GM19395 (cell line): ENCODE measurements at regions not wholly inside any gene's neighbourhood (a gene's known extent, or its start where the extent isn't known, plus 50 kb on each side); places are given as distances from the start of the nearest gene placed in this dataset.

Experiments used
- ATAC-seq: cut with Tn5 transposase; IDR thresholded peaks from one replicate; pipeline ENCODE4 v1.9.1; 2021; ENCODE audit warnings: mild to moderate bottlenecking, moderate library complexity; ENCODE audit not compliant: unreplicated experiment

DNA sequence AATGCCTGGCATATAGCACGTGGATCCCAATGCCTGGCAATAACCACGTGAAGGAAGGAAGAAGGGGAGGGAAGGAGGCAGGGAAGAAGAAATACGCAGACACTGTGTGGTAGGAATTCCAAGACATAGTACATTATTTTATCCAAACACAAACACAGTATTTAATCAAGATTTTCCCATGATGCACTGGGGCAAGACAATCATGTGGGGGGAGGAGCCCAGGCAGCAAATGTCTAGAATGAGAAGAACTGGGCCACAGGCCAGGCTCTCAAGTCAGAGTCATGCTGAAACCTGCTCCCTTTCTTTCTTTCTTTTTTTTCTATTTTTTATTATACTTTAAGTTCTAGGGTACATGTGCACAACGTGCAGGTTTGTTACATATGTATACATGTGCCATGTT is 717.9 kb downstream of the UQCRFS1 start:
- ATAC-seq: no peak

DNA sequence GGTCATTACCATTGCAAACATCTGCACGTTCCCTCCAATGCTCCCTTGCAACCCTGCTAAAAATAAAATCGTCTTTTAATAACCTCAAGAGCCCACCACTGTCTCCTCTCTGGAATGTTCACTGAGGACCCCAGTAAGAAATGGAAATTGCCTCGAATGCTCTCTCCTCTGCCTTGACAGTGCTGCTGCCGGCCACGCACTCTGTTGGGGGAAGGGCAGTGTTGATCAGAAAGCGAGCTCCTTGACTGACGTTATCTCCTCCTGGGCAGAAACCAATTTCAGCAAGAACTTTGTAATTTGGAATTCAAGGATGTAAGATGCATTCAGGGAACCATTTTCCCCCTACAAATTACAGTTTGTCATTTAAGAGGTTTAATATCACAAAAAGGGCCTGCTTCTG is 718.5 kb downstream of the UQCRFS1 start:
- no peak for ATAC-seq

DNA sequence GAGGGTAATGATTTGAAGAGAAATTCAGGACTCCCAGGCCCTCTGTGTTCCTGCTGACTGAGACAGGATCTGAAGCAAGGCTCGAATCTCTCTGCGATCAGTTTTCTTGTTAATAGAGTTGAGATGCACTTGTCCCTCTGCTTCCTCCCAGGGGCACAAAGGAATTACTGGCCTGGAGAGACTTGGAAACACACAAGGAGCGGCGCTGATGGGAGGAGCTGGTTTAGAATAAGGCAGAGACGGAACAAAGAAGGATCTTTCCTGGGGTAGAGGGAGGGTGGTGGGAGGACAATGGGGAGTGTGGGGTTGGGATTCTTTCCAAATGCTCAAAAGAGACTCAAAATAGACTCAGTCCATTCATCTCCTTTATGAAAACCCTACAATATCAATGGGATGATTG is 719.1 kb downstream of the UQCRFS1 start:
- no peak for ATAC-seq

DNA sequence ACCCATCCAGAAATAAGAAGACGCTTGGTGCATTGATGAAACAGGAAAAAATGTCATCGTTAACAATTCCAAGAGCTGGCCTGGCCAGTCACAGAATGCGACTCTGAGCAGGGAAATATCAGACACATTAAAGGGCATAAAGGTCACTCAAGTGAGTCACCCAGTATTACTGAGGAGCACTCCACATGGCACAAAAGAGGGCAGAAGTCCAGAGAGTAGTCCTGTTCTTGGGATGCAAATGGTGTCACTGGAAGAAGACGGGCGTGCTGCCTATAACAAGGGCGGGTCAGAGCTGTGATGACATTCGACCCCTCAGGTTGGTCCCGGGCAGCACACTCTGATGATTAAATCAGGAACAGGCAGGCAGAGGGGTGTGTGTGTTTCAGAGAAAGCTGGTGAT is 720.3 kb downstream of the UQCRFS1 start:
- no peak for ATAC-seq

DNA sequence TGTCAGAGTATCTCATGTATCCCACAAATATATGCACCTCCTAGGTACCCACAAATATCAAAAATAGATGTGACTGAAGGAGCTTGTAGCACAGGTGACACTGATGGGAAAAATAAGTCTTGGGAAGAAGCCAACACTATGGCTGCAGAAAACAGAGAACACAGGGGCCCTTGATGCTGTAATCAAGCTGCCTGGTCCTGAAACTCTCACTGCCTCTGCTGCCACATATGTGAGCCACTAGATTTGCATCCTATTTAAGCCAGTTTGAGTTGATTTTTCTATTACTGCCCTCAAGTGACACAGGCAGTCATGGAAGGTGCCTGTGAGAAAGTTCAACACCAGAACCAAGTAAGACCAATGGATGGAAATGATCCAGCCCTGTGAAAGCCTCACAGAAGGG is 720.8 kb downstream of the UQCRFS1 start:
- no peak for ATAC-seq

DNA sequence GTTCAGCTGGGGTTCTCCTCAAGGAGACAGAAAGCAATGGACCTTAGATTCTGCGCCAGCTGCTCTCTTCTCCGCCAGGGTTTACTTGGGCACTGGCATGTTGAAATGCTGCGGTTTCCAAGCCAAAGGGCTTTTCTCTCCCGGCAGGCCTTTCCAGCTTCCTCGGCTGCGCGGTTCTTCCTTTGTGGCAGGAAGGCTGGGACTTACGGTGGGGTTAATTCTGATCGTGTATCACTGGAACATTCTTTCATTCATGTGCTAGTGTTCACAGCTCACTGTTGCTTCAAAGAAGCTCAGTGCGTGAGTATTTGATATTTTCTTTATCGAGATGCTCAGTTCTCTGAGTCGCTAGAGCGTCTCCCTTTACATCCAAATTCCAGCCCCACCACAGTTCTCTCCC is 723.2 kb downstream of the UQCRFS1 start:
- ATAC-seq: no peak

DNA sequence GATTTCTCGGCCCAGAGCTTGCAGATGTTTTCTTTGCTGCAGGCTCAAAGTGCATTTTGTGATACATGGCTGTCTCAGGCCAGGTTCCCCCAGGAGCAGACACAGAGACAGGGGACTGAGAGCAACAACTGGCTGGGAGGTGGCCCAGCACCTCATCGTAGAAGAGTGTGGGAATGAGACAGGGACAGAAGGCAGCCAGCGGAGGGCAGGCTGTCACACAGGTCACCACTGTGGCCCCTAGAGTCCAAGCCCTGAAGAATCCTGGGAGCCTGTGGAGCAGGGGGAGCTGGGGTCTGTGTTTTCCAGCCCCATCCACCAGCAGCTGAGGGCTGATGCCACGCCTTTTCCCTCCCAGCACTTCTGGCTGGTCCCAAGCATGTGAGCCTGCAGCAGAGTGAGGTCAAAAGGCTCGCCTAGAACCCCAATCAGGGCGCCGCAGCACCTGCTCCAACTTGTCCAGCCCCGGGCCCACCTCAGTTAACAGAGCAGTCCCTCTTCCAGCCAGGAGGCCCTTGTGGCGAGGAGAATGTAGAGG is 723.8 kb downstream of the UQCRFS1 start:
- no peak for ATAC-seq

DNA sequence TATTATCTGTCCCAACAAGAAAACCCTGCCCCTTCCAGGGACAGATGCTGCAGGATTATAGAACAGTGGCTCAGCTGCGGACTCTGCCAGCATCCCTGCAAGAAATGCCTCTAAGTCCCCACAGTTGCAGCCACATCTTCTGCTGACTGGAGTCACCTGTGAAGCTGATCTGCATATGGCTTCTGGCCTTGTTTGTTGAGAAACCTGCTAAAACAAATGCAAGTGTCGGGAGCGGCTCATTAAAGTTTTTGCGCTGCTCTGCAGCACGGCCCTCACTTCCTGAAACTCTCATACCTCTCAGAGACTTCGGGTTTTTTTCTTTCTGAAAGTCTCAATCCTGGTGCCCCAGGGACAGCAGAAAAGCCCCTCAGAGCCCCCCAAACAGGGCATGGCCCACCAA is 725.0 kb downstream of the UQCRFS1 start:
- ATAC-seq: no peak

DNA sequence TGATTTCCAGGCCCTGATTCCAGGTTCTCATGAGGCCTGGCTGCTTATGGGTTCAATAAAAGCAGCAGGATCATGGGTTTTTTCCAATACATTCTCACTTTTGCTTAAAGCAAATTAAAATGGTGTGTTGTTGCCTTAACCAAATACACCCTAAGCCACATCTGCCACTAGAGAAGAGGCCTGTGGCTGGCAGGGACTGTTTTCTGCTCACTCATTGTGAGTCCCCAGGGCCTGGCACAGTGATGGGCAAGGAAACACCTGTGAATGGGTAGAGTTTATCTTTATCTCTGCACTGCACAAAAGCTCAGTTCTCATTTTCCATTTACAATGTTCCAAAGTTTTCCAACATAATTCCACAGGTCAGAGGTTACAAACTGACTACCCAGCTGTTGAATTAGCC is 726.0 kb downstream of the UQCRFS1 start:
- no peak for ATAC-seq

DNA sequence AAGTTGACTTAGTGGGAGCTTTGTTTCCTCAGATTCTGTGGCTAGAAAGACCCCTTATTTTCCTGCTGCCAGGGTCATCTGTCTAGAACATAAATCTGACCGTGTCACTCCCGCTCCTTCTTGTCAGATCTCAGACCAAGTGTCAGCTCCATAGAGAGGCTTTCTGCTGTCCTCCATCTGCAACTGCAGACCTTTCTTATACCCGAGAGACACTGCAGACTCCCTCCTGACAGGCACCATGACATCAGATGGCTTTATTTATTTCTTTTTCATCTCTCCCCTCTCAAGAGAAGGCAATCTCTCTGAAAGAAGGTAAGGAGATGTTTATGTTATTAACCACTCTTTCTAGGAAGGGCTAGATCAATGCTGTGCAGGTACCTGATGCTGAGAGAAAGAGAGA is 726.5 kb downstream of the UQCRFS1 start:
- ATAC-seq: no peak

DNA sequence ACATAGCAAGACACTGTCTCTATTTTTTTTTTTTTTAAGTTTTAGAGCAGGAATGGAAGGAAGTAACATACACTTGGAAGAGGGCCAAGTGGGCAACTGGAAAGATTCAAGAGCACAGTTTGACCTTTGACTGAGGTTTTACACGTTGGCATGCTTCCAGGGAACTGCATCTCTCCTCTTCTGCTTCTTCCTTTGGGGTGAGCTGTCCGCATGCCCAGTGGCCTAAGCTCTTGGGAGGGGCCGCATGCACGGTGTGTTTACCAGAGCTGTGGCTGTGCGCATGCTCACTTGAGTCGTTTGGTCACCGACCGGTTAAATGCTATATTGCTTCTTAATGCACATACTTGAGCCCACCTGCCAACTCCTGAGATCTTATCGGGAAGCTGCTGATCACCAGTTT is 727.7 kb downstream of the UQCRFS1 start:
- ATAC-seq: no peak

DNA sequence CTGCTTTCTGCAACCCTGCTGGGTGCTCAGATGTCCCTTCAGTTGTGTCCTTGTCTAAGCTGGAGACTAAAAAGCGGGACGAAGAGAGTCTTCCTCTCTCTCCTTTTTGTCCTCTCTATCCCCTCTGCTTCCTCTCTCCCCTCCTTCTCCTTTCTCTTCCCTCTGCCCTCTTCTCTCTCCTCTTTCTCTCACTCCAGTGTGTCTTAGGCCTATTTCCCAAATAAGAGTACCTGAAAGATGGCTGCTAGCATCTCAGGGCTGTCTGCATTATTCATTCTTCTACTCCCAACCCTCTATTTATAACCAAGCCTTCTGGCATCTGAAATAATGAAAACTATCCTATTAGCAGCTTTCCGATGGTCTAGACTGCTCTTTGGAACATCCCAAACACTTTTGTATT is 729.8 kb downstream of the UQCRFS1 start:
- no peak for ATAC-seq

DNA sequence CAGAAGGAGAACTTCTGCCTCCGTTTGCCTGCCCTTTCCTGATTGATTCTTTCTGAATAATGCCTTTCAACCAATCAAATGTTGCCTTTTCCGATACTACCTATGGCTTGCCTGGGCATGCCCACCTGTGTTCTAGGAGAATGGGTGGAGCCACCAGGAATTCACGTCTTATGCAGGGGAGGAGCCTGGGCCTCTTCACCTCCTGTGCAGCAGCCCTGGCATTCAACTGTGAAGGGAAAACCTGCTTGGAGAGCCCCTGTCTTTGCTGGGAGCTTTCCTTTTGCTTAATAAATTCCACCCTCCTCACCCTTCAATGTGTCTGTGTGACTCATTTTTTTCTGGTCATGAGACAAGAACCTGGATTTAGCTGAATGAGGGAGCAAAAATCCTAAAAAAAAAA is 730.7 kb downstream of the UQCRFS1 start:
- no peak for ATAC-seq

DNA sequence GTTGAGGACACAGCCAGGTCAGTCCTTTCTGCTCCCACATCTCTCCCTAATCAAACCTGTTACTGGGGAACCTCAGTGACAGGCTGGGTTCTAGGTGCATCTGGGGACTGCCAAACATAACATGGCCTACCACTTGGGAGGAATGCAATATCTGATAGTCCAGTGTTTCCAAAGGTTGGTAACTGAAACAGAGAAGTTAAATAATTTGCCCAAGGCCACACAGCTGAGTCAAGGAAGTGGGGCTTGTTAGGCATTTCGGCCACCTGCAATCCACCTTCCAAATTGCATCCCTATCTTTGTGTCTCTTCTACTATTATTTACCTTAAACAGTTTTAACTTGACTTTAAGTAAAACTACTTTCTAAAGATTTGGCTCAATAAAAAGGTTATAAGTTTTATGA is 731.3 kb downstream of the UQCRFS1 start:
- ATAC-seq: no peak

DNA sequence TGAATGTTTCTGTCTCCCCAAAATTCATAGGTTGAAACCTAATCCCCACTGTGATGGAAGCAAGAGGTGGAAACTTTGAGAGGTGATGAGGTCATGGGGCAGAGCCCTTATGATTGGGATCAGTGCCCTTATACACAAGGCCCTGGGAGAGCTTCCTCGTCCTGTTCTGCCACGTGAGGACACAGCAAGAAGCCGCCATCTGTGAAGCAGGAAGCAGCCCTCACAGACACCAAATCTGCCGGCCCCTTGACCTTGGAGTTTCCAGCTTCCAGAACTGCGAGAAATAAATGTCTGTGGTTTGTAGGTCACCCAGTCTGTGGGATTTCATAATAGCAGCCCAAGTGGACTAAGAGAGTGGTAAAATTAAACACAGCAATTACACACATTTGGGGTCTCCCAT is 737.4 kb downstream of the UQCRFS1 start:
- no peak for ATAC-seq

DNA sequence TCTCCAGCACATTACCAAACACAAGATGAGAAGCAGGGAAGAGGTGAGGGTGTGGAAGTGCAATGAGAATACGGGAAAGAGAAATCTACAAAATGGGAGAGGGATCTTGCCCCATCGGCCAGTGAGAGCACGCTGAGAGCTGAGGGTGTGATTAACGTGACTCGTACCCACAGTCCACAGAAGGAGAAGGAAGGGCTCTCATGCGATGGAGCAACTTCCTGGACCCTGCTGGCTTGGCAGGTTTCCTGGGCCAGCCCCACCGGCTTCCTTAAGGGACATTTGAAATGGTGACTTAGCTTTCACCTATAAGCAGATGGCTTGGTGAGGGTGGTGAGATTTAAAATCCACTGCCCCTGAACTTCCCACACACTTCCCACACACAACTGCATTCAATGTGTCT is 740.1 kb downstream of the UQCRFS1 start:
- no peak for ATAC-seq

DNA sequence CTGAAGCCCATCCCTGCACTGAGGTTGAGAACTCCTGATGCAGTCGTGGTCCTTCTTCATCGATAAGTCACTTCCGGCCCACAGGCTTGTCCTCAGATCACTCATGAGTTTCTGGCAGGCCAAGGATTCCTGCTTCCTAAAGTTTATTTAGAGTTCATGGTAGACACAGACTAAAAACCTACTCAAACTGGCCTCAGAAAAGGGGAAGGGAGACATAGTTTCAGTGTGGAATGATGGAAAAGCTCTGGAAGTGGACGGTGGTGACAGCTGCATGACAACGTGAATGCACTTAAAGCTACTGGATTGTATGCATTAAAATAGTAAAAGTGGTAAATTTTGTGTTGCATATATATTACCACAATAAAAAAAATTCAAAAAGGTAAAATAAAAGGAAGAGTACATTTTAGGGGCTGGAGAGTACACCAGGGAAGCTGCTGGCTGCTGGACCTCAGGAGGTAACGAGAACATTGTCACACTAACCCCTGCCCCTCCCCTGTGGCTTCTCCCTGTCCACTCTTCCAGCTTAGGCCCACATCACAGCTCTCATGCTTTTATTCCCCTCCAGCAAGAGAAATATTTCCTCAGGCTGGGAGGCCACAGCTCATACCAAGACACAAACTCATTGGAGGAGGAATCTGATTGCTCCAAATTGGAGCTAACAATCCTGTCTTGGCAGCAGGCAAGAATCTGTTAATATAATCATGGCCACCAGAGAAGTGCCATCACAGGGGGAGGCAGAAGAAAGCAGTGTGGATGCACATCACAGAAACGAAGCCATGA is 741.0 kb downstream of the UQCRFS1 start:
- ATAC-seq: no peak

DNA sequence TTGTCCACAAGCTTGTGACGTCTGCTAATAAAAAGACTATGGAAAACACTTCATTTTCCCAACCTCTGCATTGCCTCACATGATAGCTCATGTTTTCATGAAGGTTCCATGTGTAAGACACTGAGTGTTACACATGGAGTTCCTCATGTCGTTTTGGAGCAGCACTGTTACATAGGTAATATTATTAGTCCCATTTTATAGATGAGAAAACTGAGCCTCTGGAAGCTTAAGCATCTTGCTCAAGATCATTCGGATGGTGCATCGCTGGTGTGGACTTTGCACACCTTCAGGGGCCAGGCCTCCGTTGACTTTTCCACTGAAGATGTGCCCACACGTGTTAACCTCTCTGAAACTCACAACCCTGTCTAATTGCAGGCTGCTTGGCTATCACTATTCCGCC is 743.4 kb downstream of the UQCRFS1 start:
- ATAC-seq: no peak

DNA sequence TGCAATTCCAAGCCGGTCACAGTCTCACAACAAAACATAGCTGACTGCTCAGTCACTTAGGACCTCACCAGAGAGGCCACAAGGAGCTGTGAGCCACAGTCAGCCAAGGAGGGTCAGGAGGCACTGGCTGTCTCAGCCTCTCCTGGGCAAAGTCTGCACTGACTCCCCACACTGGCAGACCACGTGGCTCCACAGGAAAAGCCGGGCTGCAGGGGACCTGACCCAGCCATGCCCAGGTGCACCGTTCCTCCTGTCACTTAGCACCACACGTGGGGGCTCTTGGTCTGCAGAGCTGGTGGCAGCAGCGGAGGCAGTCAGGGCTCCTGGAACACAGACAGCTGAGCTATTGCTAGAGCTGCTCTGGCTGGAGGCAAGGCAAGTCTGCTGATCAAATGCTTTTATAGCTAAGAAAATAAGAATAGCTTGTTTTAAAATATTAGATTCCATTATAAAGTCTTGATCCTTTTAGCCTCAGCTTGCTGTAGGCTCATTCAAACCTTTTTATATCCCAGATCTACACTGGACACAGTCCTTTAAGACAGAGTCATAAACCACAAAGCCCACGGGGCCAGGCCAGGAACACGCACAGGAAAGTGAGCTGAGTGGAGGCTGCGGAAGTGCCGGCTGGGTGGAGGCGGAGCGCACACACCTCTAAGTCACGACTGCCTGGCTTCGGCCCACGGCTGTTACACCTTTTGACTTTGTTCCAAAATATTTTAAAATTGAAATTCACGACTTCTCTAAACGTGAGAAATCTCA is 744.1 kb downstream of the UQCRFS1 start:
- ATAC-seq: peak; percentile 57

DNA sequence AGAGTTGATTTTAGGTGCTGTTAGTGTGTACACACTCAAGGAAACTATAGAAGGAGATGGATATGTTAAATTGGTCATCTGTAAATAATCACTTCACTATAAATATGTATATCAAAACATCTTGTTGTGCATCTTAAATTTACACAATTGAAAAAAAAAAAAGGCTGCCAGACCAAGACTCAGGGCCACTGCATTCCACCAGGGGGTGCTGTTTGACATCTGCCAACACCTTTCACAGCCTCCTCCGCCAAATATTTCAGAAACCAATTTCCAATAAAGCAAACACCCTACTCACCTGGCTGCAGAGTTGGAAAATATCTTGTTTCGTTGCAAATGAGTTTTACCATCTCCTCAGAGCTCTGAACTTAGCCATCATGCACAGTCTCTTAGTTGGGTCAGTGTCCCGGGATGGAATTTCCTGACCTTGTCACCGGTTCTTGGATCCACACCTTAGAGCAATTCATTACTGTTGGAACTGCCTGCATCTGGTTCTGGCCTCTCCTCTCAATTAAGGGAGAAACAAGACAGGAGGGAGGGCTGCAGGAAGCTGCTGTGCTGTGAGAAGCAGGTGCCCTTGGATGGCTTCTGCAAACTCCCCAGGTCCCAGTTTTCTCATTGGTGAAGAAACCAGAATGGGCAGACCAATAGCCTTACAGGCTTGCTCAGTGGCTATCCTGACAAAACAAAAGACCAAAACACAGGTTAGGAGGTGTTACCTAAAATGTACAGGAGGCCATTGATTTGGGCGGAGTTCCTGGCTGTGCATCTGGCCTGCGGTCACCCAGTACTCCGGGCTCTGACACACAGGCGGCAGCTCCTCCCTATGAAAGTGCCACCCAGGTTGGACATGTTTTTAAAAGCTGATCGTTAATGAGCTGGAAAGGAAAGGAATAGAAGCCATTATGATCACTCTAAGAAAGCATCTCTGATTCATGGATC is 746.6 kb downstream of the UQCRFS1 start:
- no peak for ATAC-seq

DNA sequence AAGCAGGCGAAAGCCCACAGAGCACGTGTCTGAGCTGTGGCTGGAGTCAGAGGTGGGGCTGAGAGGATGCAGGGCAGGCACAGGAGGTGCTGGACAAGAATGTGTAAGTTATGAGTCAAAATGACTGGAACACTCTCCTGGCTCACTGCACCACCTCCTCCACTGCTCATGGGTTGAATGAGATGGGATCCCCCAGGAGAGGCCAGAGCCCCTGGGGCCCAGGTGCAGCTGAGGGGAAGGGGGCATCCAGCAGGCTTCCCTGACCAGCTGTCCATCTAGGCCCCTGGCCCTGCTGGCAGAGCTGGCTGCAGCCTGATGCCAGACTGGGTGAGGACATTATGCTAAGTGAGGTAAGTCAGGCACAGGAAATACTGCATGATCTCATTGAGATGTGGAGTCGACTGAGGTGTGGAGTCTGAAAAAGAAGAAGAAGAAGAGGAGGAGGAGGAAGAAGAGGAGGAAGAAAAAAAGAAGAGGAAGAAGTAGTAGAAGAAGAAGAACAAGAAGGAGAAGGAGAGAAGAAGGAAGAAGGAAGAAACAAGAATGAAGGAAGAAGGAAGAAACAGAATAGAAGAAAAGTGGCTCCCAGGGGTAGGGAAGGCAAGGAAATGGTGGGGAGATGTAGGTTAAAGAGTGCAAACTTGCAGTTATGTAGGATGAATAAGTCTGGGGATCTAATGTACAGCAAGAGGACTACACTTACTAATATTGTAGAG is 747.4 kb downstream of the UQCRFS1 start:
- no peak for ATAC-seq
